ENCODE measurements at regions not wholly inside any gene's neighbourhood (a gene's known extent, or its start where the extent isn't known, plus 50 kb on each side); places are given as distances from the start of the nearest gene placed in this dataset.

DNA sequence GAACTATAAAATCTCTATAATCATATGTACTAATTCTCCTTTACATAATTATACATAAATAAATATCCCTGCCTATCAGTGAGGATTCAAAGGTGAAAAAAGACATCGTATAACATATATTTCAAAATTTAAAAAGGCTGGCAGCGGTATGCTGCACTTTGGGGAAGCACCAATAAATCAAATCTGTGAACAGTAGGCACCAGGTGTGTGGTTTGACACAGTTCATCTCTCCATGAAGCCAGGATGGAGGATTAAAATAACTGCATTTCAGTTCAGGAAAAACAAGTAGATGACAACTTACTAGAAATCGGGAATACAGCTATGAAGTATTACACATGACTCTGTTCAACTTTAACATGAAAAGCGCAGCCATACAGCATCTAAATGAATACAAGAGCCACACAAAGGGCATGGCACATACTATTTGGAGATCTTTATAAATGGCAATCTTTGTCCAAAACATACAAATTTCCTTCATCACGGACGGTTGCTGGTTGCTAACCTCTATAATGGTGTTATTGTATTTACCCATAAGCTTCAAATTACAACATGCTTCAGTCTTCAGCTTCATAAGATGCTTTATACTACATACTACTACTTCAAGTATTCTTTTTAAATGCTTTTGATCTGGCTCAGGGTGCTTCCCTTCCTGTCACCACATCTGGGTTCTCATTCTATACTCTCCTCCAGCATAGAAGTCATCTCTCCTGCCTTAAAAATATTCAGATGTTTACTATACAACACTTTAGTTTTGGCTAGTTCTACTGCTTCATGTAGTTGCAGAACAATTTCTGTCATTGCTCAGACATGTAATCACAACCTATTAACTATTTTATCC, 128.7 kb downstream of the KLF12 start:
- no peaks in the 10 kb centered on the region for H4K20me1 ChIP-seq (ENCODE audit: insufficient read depth, low read length)
- H3K36me3 ChIP-seq (ENCODE audit: insufficient read depth, low read length), result no peaks in the 10 kb centered on the region; the same call in 1 of the 2 replicates
- BruUV-seq (replicated peaks), result no TSS peak
- TF ChIP-seq, protein P1, sequence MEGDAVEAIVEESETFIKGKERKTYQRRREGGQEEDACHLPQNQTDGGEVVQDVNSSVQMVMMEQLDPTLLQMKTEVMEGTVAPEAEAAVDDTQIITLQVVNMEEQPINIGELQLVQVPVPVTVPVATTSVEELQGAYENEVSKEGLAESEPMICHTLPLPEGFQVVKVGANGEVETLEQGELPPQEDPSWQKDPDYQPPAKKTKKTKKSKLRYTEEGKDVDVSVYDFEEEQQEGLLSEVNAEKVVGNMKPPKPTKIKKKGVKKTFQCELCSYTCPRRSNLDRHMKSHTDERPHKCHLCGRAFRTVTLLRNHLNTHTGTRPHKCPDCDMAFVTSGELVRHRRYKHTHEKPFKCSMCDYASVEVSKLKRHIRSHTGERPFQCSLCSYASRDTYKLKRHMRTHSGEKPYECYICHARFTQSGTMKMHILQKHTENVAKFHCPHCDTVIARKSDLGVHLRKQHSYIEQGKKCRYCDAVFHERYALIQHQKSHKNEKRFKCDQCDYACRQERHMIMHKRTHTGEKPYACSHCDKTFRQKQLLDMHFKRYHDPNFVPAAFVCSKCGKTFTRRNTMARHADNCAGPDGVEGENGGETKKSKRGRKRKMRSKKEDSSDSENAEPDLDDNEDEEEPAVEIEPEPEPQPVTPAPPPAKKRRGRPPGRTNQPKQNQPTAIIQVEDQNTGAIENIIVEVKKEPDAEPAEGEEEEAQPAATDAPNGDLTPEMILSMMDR (conservative IDR thresholded peaks at IDR 0.05; ENCODE audit: low read length), result no peak
- no peak for TF ChIP-seq EZH2phosphoT487 (IDR thresholded peaks at IDR 0.05; ENCODE audit: borderline replicate concordance, low read depth, low read length)
- H3K9me3 ChIP-seq (ENCODE audit: low read length), result no peaks in the 10 kb centered on the region
- intact Hi-C loops (cut with micrococcal nuclease; ENCODE audit: unreplicated experiment), result no loop called here
- POLR2A ChIA-PET, result interaction anchor here (1.0 kb wide), 1 partner anchor 20 kb away, joined by 3 read pairs; no protein-coding TSS in a partner anchor
- H3K4me3 ChIP-seq (ENCODE audit: low read depth, low read length, poor library complexity, severe bottlenecking), result no peak overlapping the region
- H3K79me2 ChIP-seq (ENCODE audit: insufficient read depth, low read depth, low read length), result no peaks in the 10 kb centered on the region; the same call in 1 of the 2 replicates
- H2AFZ ChIP-seq (ENCODE audit: low read length), result no peak overlapping the region
- no peak for DNase-seq (ENCODE audit: low spot score)
- H3K9me2 ChIP-seq (ENCODE audit: insufficient read depth, low read length), result no peaks in the 10 kb centered on the region
- no peak overlapping the region for H3K27ac ChIP-seq (ENCODE audit: low read depth, low read length, poor library complexity, severe bottlenecking)
- H3K4me2 ChIP-seq (ENCODE audit: low read length), result no peak overlapping the region
- peaks cover 6% of the 10 kb centered on the region for H3K4me1 ChIP-seq (ENCODE audit: insufficient read depth, low read length, poor library complexity, severe bottlenecking)
- CTCF ChIA-PET (ENCODE audit: unreplicated experiment), result no interaction called here

DNA sequence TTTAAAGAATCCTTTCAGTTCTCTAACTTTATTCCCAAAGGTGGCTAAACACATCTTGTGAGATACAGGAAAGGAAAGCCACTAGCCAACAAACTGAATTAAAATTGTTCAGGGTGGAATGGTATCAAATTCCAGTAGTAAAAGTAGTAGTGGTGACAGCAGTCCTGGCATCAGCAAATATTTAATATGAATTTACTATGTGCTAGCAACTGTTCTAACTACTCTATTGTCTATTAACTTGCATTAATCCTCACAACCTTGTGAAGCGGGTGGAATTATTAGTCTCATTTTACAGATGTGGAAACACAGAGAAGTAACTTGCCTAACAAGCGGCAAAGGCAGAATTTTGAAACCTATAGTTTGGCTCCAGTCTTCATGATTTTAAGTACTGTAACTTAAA, 130.1 kb downstream of the KLF12 start:
- POLR2A ChIA-PET, result interaction anchor here (2.6 kb wide), 1 partner anchor 11 kb away, joined by 12 read pairs; no protein-coding TSS in a partner anchor
- CTCF ChIA-PET (ENCODE audit: unreplicated experiment), result no interaction called here
- Histone ChIP-seq H3K4me2 (ENCODE audit: low read length) (no peak overlapping the region), H3K9me3 (ENCODE audit: low read length) (no peaks in the 10 kb centered on the region), H3K36me3 (ENCODE audit: insufficient read depth, low read length) (no peaks in the 10 kb centered on the region; the same call in 1 of the 2 replicates), H4K20me1 (ENCODE audit: insufficient read depth, low read length) (no peaks in the 10 kb centered on the region), H3K9me2 (ENCODE audit: insufficient read depth, low read length) (no peaks in the 10 kb centered on the region), H3K79me2 (ENCODE audit: insufficient read depth, low read depth, low read length) (no peaks in the 10 kb centered on the region; the same call in 1 of the 2 replicates), H2AFZ (ENCODE audit: low read length) (no peak overlapping the region), H3K4me1 (ENCODE audit: insufficient read depth, low read length, poor library complexity, severe bottlenecking) (peaks cover 18% of the 10 kb centered on the region), H3K27ac (ENCODE audit: low read depth, low read length, poor library complexity, severe bottlenecking) (no peak overlapping the region), H3K4me3 (ENCODE audit: low read depth, low read length, poor library complexity, severe bottlenecking) (no peak overlapping the region)
- TF ChIP-seq, protein P1 (conservative IDR thresholded peaks at IDR 0.05; ENCODE audit: low read length), result no peak
- TF ChIP-seq EZH2phosphoT487 (IDR thresholded peaks at IDR 0.05; ENCODE audit: borderline replicate concordance, low read depth, low read length), result no peak
- no peak for DNase-seq (ENCODE audit: low spot score)
- BruUV-seq (replicated peaks), result no TSS peak
- intact Hi-C loops (cut with micrococcal nuclease; ENCODE audit: unreplicated experiment), result no loop called here

DNA sequence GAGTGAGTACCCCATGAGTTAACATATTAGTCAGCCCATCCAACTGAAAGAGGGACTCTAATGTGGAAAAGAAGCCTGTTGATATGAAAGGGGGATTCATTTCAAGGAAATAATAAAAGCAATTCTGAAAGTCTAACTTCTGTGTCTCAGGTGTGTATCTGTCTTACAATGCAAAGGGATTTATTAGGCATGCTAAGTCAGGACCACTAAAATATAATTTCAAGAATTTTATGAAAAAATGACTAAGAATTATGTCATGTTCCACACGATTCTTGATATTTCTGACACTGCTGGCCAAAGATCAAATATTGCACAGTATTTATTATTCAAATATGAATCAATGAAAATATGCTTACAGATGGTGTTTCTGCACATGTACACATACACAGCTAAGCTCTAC, 130.8 kb downstream of the KLF12 start:
- no peaks in the 10 kb centered on the region for H4K20me1 ChIP-seq (ENCODE audit: insufficient read depth, low read length)
- H2AFZ ChIP-seq (ENCODE audit: low read length), result no peak overlapping the region
- no peak for DNase-seq (ENCODE audit: low spot score)
- H3K27ac ChIP-seq (ENCODE audit: low read depth, low read length, poor library complexity, severe bottlenecking), result no peak overlapping the region
- no peak for TF ChIP-seq EZH2phosphoT487 (IDR thresholded peaks at IDR 0.05; ENCODE audit: borderline replicate concordance, low read depth, low read length)
- TF ChIP-seq, protein P1 (conservative IDR thresholded peaks at IDR 0.05; ENCODE audit: low read length), result no peak
- peaks cover 26% of the 10 kb centered on the region for H3K4me1 ChIP-seq (ENCODE audit: insufficient read depth, low read length, poor library complexity, severe bottlenecking)
- ChIA-PET POLR2A (interaction anchor here (0.5 to 2.6 kb wide), 2 partner anchors 8 to 10 kb away, joined by 8 to 12 read pairs; no protein-coding TSS in a partner anchor), CTCF (ENCODE audit: unreplicated experiment) (no interaction called here)
- intact Hi-C loops (cut with micrococcal nuclease; ENCODE audit: unreplicated experiment), result no loop called here
- BruUV-seq (replicated peaks), result no TSS peak
- no peaks in the 10 kb centered on the region for H3K9me3 ChIP-seq (ENCODE audit: low read length)
- H3K79me2 ChIP-seq (ENCODE audit: insufficient read depth, low read depth, low read length), result no peaks in the 10 kb centered on the region; the same call in 1 of the 2 replicates
- no peaks in the 10 kb centered on the region for H3K9me2 ChIP-seq (ENCODE audit: insufficient read depth, low read length)
- no peak overlapping the region for H3K4me2 ChIP-seq (ENCODE audit: low read length)
- no peaks in the 10 kb centered on the region; the same call in 1 of the 2 replicates for H3K36me3 ChIP-seq (ENCODE audit: insufficient read depth, low read length)
- no peak overlapping the region for H3K4me3 ChIP-seq (ENCODE audit: low read depth, low read length, poor library complexity, severe bottlenecking)
